NB4 (cell line): ENCODE measurements at regions not wholly inside any gene's neighbourhood (a gene's known extent, or its start where the extent isn't known, plus 50 kb on each side); places are given as distances from the start of the nearest gene placed in this dataset.
A peak's percentile ranks its signal among the peaks of the same experiment; 100 is the strongest.

Experiments used
- DNase-seq: peaks from one replicate; pipeline ENCODE4 v3.0.0; 2010; ENCODE audit warnings: low read depth
- H3K4me3 ChIP-seq: one replicate; pipeline ENCODE4 v1.5.1; 2011; ENCODE audit warnings: mild to moderate bottlenecking, low read depth, low read length, moderate library complexity
- CTCF ChIP-seq: IDR thresholded peaks from one replicate; pipeline ENCODE4 v1.5.1; 2012; ENCODE audit warnings: low read depth, low read length
- MYC ChIP-seq: IDR thresholded peaks from 2 replicates; pipeline ENCODE4 v1.6.1; 2011; ENCODE audit warnings: low read depth, low read length
- POLR2A ChIP-seq: IDR thresholded peaks from 2 replicates; pipeline ENCODE4 v1.6.1; 2011; ENCODE audit warnings: mild to moderate bottlenecking; ENCODE audit not compliant: insufficient read length; ENCODE audit errors: extremely low read depth
- TF ChIP-seq, protein P1 (sequence below): IDR thresholded peaks from 2 replicates; pipeline ENCODE4 v1.6.1; 2011; ENCODE audit warnings: low read depth, low read length

GRCh38 chr2:238585836-238586821, 159.4 kb downstream of the ASB1 start:
- DNase-seq, result peak; percentile 45
- H3K4me3 ChIP-seq, result no peak overlapping the region
- TF ChIP-seq CTCF (no peak), MYC (no peak), POLR2A (no peak)
- TF ChIP-seq, protein P1, sequence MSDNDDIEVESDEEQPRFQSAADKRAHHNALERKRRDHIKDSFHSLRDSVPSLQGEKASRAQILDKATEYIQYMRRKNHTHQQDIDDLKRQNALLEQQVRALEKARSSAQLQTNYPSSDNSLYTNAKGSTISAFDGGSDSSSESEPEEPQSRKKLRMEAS, result no peak

DNA sequence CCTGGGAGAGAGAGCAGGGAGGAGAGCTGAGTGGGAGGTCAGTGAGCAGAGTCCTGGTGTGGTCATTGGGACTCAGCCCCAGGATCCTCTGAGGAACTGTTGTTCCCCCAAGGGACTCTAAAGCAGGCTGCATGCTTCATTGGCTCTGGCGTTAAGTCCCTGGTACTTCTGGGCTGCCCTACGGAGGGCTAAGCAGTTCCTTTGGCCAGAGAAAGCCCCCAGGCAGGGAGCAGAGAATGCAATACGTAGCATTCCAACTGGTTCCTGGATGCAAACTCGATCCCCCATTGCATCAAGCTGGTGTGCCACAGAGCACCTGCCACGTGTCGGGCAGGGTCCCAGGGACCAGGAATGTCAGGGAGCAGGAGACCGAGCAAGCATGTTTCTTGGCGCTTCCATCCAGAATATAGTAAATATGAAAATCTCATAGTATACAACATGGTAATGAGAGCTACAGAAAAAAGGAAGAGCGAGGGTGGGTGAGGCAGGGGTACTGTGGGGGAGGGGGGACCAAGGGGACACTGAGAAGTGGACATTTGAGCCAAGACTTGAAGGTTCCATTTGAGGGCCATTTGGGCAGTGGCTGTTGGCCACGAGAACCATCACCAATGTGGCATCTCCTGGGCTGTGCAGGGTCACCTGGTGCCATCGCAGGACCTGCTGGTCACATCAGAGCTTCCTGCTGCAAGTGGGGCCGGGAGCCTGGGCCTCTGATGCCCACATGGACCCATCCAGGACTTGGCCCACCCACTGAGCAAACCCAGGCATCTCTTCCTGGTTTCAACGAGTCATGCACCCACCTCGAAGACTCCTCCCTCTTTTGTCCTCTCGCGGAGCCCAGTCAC, 160.4 kb downstream of the ASB1 start:
- TF ChIP-seq POLR2A (no peak), CTCF (no peak), MYC (no peak)
- TF ChIP-seq, protein P1, result no peak

GRCh38 chr2:238587776-238588660, 161.3 kb downstream of the ASB1 start:
- no peak for DNase-seq
- H3K4me3 ChIP-seq, result no peak overlapping the region
- TF ChIP-seq, protein P1, result no peak
- TF ChIP-seq POLR2A (no peak), MYC (no peak), CTCF (no peak)

More for the DNA sequence above, 160.4 kb downstream of the ASB1 start:
- H3K4me3 ChIP-seq, result no peak overlapping the region
- no peak for DNase-seq

DNA sequence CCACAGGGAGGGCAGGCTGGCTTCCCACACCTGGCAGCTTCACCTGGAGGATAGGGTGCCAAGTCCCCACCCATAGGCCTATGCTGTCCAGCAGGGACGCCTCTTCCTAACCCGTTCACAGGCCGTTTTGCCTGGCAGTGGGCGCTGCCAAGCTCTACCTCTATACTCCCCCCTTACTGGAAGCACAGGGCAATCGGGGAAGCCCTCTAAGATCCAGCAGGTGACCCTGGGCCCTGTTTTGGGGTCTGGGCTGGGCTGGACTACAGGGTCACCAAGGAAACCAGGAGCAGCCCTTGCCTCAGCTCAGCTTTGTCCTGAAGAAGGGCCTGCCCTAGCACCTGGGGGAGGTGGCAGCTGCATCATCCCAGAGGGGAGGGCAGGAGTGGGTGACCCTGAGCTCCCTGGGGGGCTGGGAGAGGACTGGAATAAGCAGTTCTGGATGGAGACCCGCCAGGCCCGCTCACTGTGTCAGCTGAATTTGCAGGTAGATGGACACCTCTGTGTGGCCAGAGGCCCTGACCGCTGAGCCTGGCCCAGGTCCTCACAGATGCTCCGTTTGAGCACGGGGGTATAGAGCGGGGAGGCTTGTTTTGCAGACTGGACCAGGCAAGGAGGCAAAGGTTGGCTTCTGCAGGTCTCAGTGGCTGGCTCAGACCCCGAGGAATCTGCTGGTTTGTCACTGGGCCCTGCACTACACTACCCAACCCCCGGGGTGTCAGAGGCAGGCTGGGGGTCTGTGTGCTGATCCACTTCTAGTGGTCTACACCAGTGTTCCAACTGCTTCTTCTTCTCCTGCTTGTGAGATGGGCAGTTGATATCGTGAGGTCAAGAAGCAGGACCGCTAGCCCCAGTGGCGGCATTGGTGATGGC, 163.1 kb downstream of the ASB1 start:
- no peak for TF ChIP-seq MYC
- TF ChIP-seq, protein P1, result no peak
- TF ChIP-seq CTCF, result no peak
- TF ChIP-seq POLR2A, result no peak
- H3K4me3 ChIP-seq, result no peak overlapping the region
- no peak for DNase-seq

DNA sequence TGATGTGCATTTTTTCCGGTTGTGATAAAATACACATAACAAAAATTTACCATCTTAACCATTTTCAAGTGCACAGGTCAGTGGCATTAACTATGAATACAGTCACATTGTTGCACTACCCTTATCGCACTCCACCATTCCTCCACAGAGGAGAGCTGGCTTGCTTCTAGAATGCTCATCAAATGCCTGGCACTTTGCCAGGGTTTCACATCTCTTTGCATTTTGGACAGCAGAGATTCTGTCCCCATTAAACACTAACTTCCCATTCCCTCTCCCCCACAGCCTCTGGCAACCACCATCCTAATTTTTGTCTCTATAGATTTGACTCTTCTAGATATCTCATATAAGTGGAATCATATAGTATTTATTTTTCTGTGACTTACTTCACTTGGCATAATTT, 165.0 kb downstream of the ASB1 start:
- TF ChIP-seq CTCF, result no peak
- TF ChIP-seq, protein P1, result no peak
- no peak for TF ChIP-seq POLR2A
- TF ChIP-seq MYC, result no peak
- no peak overlapping the region for H3K4me3 ChIP-seq
- DNase-seq, result no peak
